Fibroblast of pulmonary artery (primary cell): ENCODE measurements at regions not wholly inside any gene's neighbourhood (a gene's known extent, or its start where the extent isn't known, plus 50 kb on each side); places are given as distances from the start of the nearest gene placed in this dataset.
"Not testable (repeated sequence)": the region's sequence is repeated elsewhere in the genome, so short reads cannot be mapped to it uniquely, and the experiment has no call there.

Source experiments
- DNase-seq: peaks from one replicate; pipeline ENCODE4 v3.0.0-alpha.2; 2010; ENCODE audit warnings: low read depth
- H3K4me3 ChIP-seq: replicated peaks from 2 replicates; pipeline ENCODE4 v1.5.1; 2011; ENCODE audit warnings: low read depth, mild to moderate bottlenecking, control low read depth, low read length, moderate library complexity
- TF ChIP-seq, protein P1 (sequence below): IDR thresholded peaks from 2 replicates; pipeline ENCODE4 v1.5.1; 2011; ENCODE audit warnings: mild to moderate bottlenecking, control low read depth, low read length, inconsistent platforms; ENCODE audit errors: missing control alignments

DNA sequence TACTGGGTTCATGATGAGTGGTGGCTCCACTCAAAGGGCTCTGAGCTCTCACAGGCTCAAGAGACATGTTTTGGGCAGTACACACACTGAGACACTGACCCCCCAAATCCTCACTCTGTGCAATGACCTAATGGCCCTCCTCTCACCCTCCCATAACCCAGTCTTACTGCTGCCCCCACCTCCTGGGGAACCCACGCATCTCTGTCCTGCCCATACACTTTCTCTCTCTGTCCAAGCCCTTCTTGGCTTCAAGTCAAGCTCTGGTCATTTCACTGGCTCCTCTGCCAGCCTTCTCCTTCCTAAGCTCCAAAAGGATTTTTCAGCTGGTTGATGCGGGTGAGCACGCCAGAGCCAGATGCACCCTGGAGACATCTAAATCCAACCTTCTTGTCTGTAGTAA lies 187.9 kb upstream of the TSHZ3 start:
- no peak overlapping the region for H3K4me3 ChIP-seq
- DNase-seq = no peak
- TF ChIP-seq, protein P1, sequence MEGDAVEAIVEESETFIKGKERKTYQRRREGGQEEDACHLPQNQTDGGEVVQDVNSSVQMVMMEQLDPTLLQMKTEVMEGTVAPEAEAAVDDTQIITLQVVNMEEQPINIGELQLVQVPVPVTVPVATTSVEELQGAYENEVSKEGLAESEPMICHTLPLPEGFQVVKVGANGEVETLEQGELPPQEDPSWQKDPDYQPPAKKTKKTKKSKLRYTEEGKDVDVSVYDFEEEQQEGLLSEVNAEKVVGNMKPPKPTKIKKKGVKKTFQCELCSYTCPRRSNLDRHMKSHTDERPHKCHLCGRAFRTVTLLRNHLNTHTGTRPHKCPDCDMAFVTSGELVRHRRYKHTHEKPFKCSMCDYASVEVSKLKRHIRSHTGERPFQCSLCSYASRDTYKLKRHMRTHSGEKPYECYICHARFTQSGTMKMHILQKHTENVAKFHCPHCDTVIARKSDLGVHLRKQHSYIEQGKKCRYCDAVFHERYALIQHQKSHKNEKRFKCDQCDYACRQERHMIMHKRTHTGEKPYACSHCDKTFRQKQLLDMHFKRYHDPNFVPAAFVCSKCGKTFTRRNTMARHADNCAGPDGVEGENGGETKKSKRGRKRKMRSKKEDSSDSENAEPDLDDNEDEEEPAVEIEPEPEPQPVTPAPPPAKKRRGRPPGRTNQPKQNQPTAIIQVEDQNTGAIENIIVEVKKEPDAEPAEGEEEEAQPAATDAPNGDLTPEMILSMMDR = no peak

DNA sequence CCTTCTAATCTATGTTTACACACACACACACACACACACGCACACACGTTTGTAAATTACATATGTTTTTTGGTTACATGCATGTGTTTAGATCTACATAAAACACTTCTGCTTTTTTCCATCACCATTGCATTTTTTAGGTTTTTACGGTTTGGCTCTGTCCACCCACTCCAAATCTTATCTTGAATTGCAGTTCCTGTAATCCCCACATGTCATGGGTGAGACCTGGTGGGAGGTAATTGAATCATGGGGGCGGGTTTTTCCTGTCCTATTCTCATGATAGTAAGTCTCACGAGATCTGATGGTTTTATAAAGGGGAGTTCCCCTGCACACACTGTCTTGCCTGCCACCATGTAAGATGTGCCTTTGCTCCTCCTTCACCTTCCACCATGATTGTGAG lies 188.7 kb upstream of the TSHZ3 start:
- not testable (repeated sequence) for DNase-seq, H3K4me3 ChIP-seq

DNA sequence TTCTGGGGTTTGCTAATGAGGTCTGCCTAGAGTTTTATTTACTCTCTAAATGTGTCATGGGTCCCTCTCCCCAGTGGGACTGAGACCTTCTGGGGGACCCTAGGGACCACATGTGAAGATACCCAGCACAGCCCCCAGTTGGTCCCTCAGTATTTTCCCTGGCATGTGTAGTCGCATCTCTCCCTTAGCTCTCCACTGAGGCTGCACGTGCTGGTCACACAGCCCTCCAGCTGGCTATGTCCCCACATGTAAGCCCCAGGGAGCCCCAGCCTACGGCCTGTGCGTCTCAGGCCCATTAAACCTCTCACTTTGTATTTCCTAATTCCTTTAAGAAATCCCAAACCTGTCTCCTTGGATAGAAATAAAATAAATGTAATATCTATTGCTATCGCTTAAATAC lies 189.6 kb upstream of the TSHZ3 start:
- no peak for DNase-seq
- H3K4me3 ChIP-seq = no peak overlapping the region
- TF ChIP-seq, protein P1 = no peak

DNA sequence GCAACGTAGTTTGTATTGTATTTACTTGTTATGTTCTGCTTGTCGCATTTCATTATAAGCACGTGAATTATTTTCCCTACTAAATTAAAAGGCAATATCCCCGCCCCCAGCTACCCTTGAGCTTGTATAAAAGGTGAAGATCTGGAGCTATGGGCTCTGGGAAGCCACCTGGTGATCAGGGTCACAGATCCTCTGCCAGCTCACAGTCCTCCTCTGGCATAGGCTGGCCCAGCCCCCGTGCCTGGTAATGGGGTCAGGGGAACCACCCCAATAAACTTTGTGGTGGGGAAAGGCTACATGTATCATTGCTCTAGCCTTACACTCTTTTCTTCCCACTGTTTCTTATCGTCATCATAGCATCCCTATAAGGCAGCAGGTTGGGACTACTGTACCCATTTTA lies 190.2 kb upstream of the TSHZ3 start:
- no peak for DNase-seq
- no peak overlapping the region for H3K4me3 ChIP-seq
- TF ChIP-seq, protein P1 = no peak

DNA sequence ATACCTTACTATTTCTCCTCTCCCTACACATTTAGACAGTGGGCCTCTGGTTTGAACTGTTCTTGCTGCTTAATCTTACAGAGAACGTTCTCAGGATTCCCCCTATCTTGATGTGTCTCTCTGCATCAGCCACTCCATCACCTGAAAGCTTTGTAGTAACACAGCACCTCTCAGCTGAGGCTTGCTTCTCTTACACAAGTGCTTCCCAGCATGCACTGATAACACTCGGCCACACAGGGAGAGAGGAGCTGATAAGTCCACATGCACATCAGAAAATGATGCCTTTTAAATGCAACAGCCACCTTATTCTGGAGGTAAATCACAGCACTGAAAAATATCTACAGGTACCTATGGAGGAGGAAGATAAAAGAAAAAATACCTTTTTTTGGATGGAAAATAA lies 192.2 kb upstream of the TSHZ3 start:
- no peak for DNase-seq
- no peak overlapping the region for H3K4me3 ChIP-seq
- TF ChIP-seq, protein P1 = no peak

DNA sequence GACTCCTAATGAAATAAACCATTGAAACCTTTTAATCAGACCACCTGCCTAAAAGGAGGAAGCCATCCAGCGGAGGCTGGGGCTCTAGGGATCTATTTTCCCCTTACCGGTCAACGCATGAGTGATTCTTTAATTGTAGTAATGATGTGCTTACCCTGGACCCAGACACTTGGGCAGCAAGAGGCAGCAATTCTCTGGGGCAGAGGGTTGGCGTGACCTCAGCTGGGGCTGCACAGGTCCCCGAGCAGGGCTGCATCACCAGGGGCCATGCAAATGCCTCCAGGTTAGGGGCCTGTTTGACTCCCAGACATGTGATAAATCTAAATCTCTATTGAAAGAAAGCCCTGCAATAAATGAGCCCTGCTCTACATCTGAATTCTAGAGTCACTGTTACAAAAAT lies 194.2 kb upstream of the TSHZ3 start:
- no peak overlapping the region for H3K4me3 ChIP-seq
- TF ChIP-seq, protein P1 = no peak
- DNase-seq = no peak

DNA sequence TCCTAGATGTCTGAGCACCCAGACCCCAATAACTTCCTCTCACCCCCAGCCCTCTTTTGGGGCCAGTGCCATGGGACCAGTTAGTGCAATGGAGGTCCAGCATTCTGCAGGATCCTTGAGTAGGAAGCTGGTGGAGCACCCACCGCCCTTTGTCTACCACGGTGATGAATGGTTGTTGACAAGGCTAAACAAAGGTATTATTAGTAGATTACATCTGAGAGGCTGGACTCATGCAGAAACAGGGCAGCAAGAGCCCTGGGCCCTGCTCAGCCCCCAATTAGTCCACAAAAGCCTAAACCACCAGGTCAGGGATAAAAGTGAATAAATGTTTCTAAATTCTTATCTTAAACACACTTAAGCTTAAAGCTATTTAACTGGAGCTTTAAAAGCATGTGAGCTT lies 196.5 kb upstream of the TSHZ3 start:
- H3K4me3 ChIP-seq = no peak overlapping the region
- TF ChIP-seq, protein P1 = no peak
- no peak for DNase-seq
